CD4-positive, alpha-beta memory T cell (primary cell): ENCODE measurements at regions not wholly inside any gene's neighbourhood (a gene's known extent, or its start where the extent isn't known, plus 50 kb on each side); places are given as distances from the start of the nearest gene placed in this dataset.
"Not testable (repeated sequence)": the region's sequence is repeated elsewhere in the genome, so short reads cannot be mapped to it uniquely, and the experiment has no call there.

Experiments
- CTCF ChIA-PET: fragments of 350-600 bp; sonication (Branson Sonifier 250); formaldehyde crosslinking; loops from one replicate; lab custom pipeline; 2021; ENCODE audit warnings: inconsistent platforms; ENCODE audit not compliant: partially characterized antibody; lab: Charles Lee
- POLR2A ChIA-PET: fragments of 350-600 bp; sonication (Branson Sonifier 250); formaldehyde crosslinking; loops from one replicate; lab custom pipeline; 2021; ENCODE audit not compliant: partially characterized antibody; lab: Charles Lee
- DNase-seq, 5 donors: peaks; one replicate each; pipeline versions ENCODE4 v3.0.0 to v3.0.0-alpha.2; 2020 to 2022; ENCODE audit warnings: mixed read lengths in 1 of 5
- H3K27ac ChIP-seq: one replicate; pipeline ENCODE4 v1.7.0; 2013; ENCODE audit warnings: low read depth, low read length
- H3K27me3 ChIP-seq: 2 replicates; pipeline ENCODE4 v1.7.0; 2013; ENCODE audit warnings: mild to moderate bottlenecking, low read length, moderate library complexity; ENCODE audit not compliant: insufficient read depth
- H3K36me3 ChIP-seq: 2 replicates; pipeline ENCODE4 v1.7.0; 2013; ENCODE audit warnings: mild to moderate bottlenecking, low read length, moderate library complexity; ENCODE audit not compliant: insufficient read depth
- H3K4me1 ChIP-seq: 2 replicates; pipeline ENCODE4 v1.7.0; 2013; ENCODE audit warnings: mild to moderate bottlenecking, low read length, moderate library complexity; ENCODE audit not compliant: insufficient read depth
- H3K4me3 ChIP-seq, 2 donors: one replicate each; pipeline ENCODE4 v1.7.0; 2013; ENCODE audit warnings: low read length in 2 of 2, mild to moderate bottlenecking in 1 of 2
- H3K9me3 ChIP-seq, 2 donors: one replicate each; pipeline ENCODE4 v1.7.0; 2013; ENCODE audit warnings: low read length in 2 of 2, control low read depth in 1 of 2; ENCODE audit not compliant: control insufficient read depth in 1 of 2
- H3K27ac Mint-ChIP-seq, 7 donors: one replicate each; pipeline ENCODE4 v1.8.0; 2020 to 2021; ENCODE audit warnings: mixed read lengths in 7 of 7, mild to moderate bottlenecking in 6 of 7, inconsistent platforms in 3 of 7, moderate library complexity in 3 of 7
- H3K27me3 Mint-ChIP-seq, 2 donors: one replicate each; pipeline ENCODE4 v1.8.0; 2020 to 2021; ENCODE audit warnings: mixed read lengths in 2 of 2
- H3K36me3 Mint-ChIP-seq, 2 donors: one replicate each; pipeline ENCODE4 v1.8.0; 2020 to 2021; ENCODE audit warnings: mixed read lengths in 2 of 2, inconsistent platforms in 1 of 2, mild to moderate bottlenecking in 1 of 2
- H3K4me1 Mint-ChIP-seq, 4 donors: one replicate each; pipeline ENCODE4 v1.8.0; 2020 to 2021; ENCODE audit warnings: mixed read lengths in 4 of 4, mild to moderate bottlenecking in 1 of 4
- H3K4me3 Mint-ChIP-seq, 8 donors: one replicate each; pipeline ENCODE4 v1.8.0; 2020 to 2021; ENCODE audit warnings: mixed read lengths in 8 of 8, mild to moderate bottlenecking in 7 of 8, moderate library complexity in 6 of 8, inconsistent platforms in 3 of 8
- H3K9me3 Mint-ChIP-seq, 8 donors: one replicate each; pipeline ENCODE4 v1.8.0; 2020 to 2021; ENCODE audit warnings: mixed read lengths in 8 of 8, mild to moderate bottlenecking in 5 of 8, inconsistent platforms in 3 of 8, moderate library complexity in 1 of 8
- intact Hi-C: fragments of 100-400 bp; cut with micrococcal nuclease; formaldehyde crosslinking; loops from one replicate; pipeline ENCODE4 v1.15.1; 2023

DNA sequence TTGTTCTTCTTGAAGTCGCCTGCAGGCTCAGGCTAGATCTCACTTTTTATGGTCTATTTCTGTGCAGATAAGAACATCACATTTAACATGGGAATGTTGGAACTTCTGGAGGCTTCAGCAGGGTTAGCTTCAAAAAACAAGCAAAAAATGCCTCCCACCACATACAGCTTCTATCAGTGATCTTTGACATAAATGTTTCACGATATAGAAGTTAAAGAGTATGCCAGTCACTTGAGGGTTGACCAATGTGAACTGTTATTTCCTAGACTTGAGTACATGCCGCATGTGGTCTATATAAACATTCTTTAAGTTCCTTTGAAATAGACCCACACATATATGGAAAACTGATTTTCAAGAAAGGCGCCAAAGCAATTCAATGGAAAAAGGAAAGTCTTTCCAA, 219.2 kb upstream of the KLF14 start:
- H3K4me3 ChIP-seq = no peak overlapping the region
- Mint-ChIP-seq H3K9me3 (no peaks in the 10 kb centered on the region), H3K4me3 (peak overlapping the region in 4 of 8 donors; percentile 60 to 74 (median 68)), H3K4me1 (peaks cover 3 to 59% (median 55%) of the 10 kb centered on the region in 4 donors), H3K36me3 (peaks cover 18 to 47% of the 10 kb centered on the region in 2 donors), H3K27ac (no peak overlapping the region), H3K27me3 (no peaks in the 10 kb centered on the region)
- CTCF ChIA-PET = interaction anchor here (1.6 kb wide), 1 partner anchor 10 kb away, joined by 3 read pairs; no protein-coding TSS in a partner anchor
- no peaks in the 10 kb centered on the region for H3K9me3 ChIP-seq
- intact Hi-C loops = loop anchor here (5.0 kb wide), 1 partner anchor 34 kb away; no protein-coding TSS in a partner anchor
- no peaks in the 10 kb centered on the region for H3K27me3 ChIP-seq
- DNase-seq = no peak
- H3K36me3 ChIP-seq = no peaks in the 10 kb centered on the region
- POLR2A ChIA-PET = interaction anchor here (0.9 to 11.7 kb wide), 5 partner anchors 6 to 40 kb away, joined by 3 to 176 read pairs (median 4); no protein-coding TSS in a partner anchor
- peaks cover 96% of the 10 kb centered on the region for H3K4me1 ChIP-seq
- peak overlapping the region; percentile 76 for H3K27ac ChIP-seq

DNA sequence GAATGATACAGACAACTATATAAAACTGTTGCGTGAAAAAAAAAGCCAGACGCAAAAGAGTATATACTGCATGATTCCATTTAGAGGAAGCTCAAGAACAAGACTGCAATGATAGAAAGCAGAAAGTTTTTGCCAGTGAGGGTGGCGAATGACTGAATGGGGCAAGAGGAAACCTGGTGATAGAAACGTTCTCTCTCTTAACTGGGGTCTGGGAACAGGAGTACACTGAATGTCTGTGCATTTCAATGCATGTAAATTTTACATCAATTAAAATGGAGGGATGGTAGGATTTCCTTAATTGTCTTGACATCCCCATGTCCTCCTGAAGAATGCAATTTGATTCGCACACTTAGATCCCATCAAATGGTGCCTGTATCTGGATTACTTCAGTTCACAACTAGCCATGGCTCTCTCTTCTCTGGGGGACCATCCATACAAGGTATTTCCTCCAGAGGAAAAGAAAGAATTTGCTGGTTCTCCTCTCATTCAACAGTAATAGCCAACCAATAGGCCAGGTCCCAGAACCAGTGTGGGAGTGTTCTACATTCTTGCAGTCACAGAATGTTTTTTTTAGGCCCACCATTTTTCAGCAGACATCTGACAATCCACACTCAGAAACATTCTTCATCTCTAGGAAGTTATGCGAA, 221.0 kb upstream of the KLF14 start:
- Mint-ChIP-seq H3K27ac (peak overlapping the region in 6 of 7 donors; percentile 86 to 99 (median 95)), H3K4me1 (peaks cover 0 to 77% (median 59%) of the 10 kb centered on the region in 4 donors), H3K9me3 (no peaks in the 10 kb centered on the region), H3K27me3 (no peaks in the 10 kb centered on the region), H3K4me3 (peak overlapping the region; percentile 67 to 90 (median 85)), H3K36me3 (peaks cover 24 to 55% of the 10 kb centered on the region in 2 donors)
- Histone ChIP-seq H3K27ac (peak overlapping the region; percentile 76), H3K4me1 (peaks cover 99% of the 10 kb centered on the region), H3K4me3 (peak overlapping the region in 1 of 2 donors; percentile 11), H3K9me3 (no peaks in the 10 kb centered on the region), H3K36me3 (no peaks in the 10 kb centered on the region), H3K27me3 (no peaks in the 10 kb centered on the region)
- no peak for DNase-seq
- intact Hi-C loops = loop anchor here (5.0 kb wide), 1 partner anchor 32 kb away; no protein-coding TSS in a partner anchor
- POLR2A ChIA-PET = interaction anchor here (0.6 to 11.7 kb wide), 7 partner anchors 8 to 154 kb away, joined by 3 to 176 read pairs (median 4); no protein-coding TSS in a partner anchor
- CTCF ChIA-PET = interaction anchor here (1.1 to 7.6 kb wide), 8 partner anchors 7 to 58 kb away, joined by 3 to 100 read pairs (median 4); no protein-coding TSS in a partner anchor

DNA sequence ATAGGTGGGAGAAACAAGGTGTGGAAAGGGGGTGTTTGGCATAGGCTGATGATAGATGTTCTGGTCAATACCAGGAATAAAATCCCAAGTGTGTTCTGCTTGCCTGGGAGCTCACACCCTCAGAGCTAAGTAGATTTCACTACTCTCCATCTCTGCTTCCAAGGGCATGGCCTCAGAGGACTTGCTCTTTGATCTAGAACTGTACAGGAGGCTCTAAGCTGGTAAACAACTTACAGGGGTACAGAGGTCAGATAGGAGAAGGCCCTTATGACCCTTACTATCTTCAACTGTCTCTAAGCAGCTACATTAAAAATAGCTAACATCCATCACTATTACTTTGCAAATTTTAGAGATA, 221.5 kb upstream of the KLF14 start:
- no peaks in the 10 kb centered on the region for H3K27me3 Mint-ChIP-seq
- CTCF ChIA-PET = interaction anchor here (1.1 to 7.6 kb wide), 6 partner anchors 7 to 58 kb away, joined by 3 to 100 read pairs (median 4); no protein-coding TSS in a partner anchor
- peaks cover 24 to 60% of the 10 kb centered on the region in 2 donors for H3K36me3 Mint-ChIP-seq
- POLR2A ChIA-PET = interaction anchor here (1.0 to 11.7 kb wide), 6 partner anchors 9 to 154 kb away, joined by 3 to 176 read pairs (median 6); no protein-coding TSS in a partner anchor
- DNase-seq = no peak
- intact Hi-C loops = no loop called here
- Histone ChIP-seq H3K27ac (peak overlapping the region; percentile 76), H3K4me1 (peaks cover 96% of the 10 kb centered on the region), H3K9me3 (no peaks in the 10 kb centered on the region), H3K4me3 (no peak overlapping the region), H3K27me3 (no peaks in the 10 kb centered on the region), H3K36me3 (no peaks in the 10 kb centered on the region)
- peak overlapping the region in 7 of 8 donors; percentile 49 to 90 (median 85) for H3K4me3 Mint-ChIP-seq
- H3K4me1 Mint-ChIP-seq = peaks cover 0 to 81% (median 61%) of the 10 kb centered on the region in 4 donors
- no peaks in the 10 kb centered on the region for H3K9me3 Mint-ChIP-seq
- peak overlapping the region in 6 of 7 donors; percentile 86 to 99 (median 96) for H3K27ac Mint-ChIP-seq

DNA sequence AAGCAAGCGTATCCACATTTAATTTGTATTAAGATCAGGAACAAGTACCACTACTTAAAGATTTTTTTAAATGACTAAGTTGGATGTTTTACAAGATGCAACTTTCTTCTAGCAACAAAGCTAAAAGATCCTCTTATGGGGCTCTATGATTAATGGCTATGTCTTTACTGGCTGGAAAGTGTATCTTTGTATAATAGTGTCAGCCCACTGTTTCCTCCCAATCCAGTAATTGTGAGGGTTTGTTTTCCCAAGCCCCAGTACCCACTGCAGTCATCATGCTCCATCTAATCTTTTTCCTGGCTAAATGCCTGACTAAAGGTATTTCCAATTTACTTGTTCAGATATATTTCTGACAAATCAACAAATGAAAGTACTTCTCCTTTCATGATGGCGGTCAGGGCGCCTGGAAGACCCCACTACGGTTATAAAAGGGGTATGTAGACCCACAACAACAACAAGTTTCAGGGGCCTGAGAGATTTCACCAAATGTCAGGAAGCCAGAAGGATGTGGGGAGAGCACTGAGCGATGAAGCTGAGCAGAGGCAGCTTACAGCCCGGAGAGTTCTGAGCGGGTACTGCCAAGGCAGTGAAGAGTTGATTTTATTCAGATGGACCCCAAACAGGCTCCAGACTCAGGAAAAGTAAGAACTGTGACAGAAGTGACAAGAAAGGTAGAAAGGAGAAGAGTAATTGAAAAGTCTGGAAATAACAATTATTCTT, 222.6 kb upstream of the KLF14 start:
- Histone ChIP-seq H3K4me3 (peak overlapping the region; percentile 10 to 51), H3K27me3 (no peaks in the 10 kb centered on the region), H3K4me1 (peaks cover 93% of the 10 kb centered on the region), H3K27ac (peak overlapping the region; percentile 76), H3K9me3 (no peaks in the 10 kb centered on the region), H3K36me3 (no peaks in the 10 kb centered on the region)
- Mint-ChIP-seq H3K36me3 (peaks cover 24 to 66% of the 10 kb centered on the region in 2 donors), H3K27ac (peak overlapping the region in 6 of 7 donors; percentile 94 to 99 (median 96)), H3K4me3 (peak overlapping the region; percentile 79 to 90 (median 85)), H3K4me1 (peaks cover 7 to 89% (median 67%) of the 10 kb centered on the region in 4 donors), H3K27me3 (no peaks in the 10 kb centered on the region), H3K9me3 (peaks cover 0 to 4% (median 0%) of the 10 kb centered on the region in 8 donors)
- ChIA-PET POLR2A (interaction anchor here (0.7 to 11.7 kb wide), 6 partner anchors 10 to 33 kb away, joined by 4 to 176 read pairs (median 7); no protein-coding TSS in a partner anchor), CTCF (interaction anchor here (0.9 to 7.6 kb wide), 10 partner anchors 9 to 466 kb away, joined by 3 to 100 read pairs (median 6); no protein-coding TSS in a partner anchor)
- DNase-seq = no peak
- intact Hi-C loops = loop anchor here (1.0 kb wide), 1 partner anchor 11 kb away; no protein-coding TSS in a partner anchor

DNA sequence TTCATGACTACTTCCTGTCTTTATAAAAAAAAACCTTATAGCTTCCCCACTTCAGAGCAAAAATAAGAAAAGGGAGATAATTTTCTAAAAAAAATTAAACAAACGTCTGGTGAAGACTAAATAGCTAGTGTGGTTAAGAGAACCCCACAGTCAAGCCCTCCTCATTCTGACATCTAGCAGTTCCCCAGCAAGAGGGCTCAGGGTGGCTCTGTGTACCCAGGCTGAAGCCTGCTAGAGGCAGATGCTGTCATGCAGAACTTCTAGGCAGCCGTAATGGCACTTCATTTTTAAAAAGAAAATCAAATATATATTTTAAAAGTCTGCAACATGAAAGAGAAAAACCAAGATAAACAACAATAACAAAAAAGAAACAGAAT, 223.1 kb upstream of the KLF14 start:
- Mint-ChIP-seq H3K27ac (peak overlapping the region in 6 of 7 donors; percentile 94 to 99 (median 96)), H3K36me3 (peaks cover 20 to 68% of the 10 kb centered on the region in 2 donors), H3K4me3 (peak overlapping the region; percentile 79 to 90 (median 85)), H3K9me3 (peaks cover 0 to 4% (median 0%) of the 10 kb centered on the region in 8 donors), H3K27me3 (no peaks in the 10 kb centered on the region), H3K4me1 (peaks cover 13 to 95% (median 72%) of the 10 kb centered on the region in 4 donors)
- Histone ChIP-seq H3K4me1 (peaks cover 93% of the 10 kb centered on the region), H3K27me3 (no peaks in the 10 kb centered on the region), H3K9me3 (no peaks in the 10 kb centered on the region), H3K36me3 (no peaks in the 10 kb centered on the region), H3K27ac (peak overlapping the region; percentile 76), H3K4me3 (peak overlapping the region; percentile 10 to 51)
- DNase-seq = peak; percentile 43 to 80 (median 47)
- POLR2A ChIA-PET = interaction anchor here (0.7 to 11.7 kb wide), 9 partner anchors 9 to 148 kb away, joined by 3 to 176 read pairs (median 6); no protein-coding TSS in a partner anchor
- intact Hi-C loops = no loop called here
- CTCF ChIA-PET = interaction anchor here (0.9 to 7.6 kb wide), 8 partner anchors 9 to 466 kb away, joined by 3 to 100 read pairs (median 14); no protein-coding TSS in a partner anchor

DNA sequence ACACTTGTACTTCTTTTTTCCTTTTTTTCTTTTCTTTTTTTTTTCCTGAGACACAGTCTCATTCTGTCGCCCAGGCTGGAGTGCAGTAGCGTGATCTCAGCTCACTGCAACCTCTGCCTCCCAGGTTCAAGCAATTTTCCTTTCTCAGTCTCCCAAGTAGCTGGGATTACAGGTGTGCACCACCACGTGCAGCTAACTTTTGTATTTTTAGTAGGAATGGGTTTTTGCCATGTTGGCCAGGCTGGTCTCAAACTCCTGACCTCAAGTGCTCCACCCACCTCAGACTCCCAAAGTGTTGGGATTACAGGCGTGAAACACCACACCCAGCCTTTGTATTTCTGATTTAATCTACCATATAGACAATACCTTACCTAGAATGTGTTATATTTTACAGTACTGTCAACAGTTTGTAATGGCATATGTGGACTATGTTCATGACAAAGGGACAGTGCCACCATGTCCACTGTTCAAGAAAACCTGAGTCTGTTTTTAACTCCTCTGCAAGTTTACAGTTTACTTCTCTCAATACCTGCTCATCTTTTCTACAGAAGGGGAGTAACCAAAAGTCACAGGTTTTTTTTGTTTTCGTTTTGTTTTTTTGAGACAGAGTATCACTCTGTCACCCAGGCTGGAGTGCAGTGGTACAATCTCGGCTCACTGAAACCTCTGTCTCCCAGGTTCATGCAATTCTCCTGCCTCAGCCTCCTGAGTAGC, 223.9 kb upstream of the KLF14 start:
- H3K9me3 Mint-ChIP-seq, H3K36me3 ChIP-seq, H3K27me3 ChIP-seq, H3K27me3 Mint-ChIP-seq, H3K9me3 ChIP-seq, intact Hi-C loops: not testable (repeated sequence)
- CTCF ChIA-PET = interaction anchor here (0.8 to 7.6 kb wide), 8 partner anchors 10 to 465 kb away, joined by 3 to 100 read pairs (median 14); no protein-coding TSS in a partner anchor
- peaks cover 93% of the 10 kb centered on the region for H3K4me1 ChIP-seq
- DNase-seq = peak in 1 of 5 donors; percentile 43
- POLR2A ChIA-PET = interaction anchor here (0.7 to 11.7 kb wide), 8 partner anchors 9 to 147 kb away, joined by 3 to 176 read pairs (median 7); no protein-coding TSS in a partner anchor
- Mint-ChIP-seq H3K27ac (peak overlapping the region in 6 of 7 donors; percentile 91 to 99 (median 95)), H3K36me3 (peaks cover 20 to 69% of the 10 kb centered on the region in 2 donors), H3K4me3 (peak overlapping the region; percentile 81 to 90 (median 84)), H3K4me1 (peaks cover 20 to 97% (median 73%) of the 10 kb centered on the region in 4 donors)
- H3K4me3 ChIP-seq = peak overlapping the region; percentile 8 to 60
- peak overlapping the region; percentile 76 for H3K27ac ChIP-seq
